ENCODE measurements at regions not wholly inside any gene's neighbourhood (a gene's known extent, or its start where the extent isn't known, plus 50 kb on each side); places are given as distances from the start of the nearest gene placed in this dataset.

DNA sequence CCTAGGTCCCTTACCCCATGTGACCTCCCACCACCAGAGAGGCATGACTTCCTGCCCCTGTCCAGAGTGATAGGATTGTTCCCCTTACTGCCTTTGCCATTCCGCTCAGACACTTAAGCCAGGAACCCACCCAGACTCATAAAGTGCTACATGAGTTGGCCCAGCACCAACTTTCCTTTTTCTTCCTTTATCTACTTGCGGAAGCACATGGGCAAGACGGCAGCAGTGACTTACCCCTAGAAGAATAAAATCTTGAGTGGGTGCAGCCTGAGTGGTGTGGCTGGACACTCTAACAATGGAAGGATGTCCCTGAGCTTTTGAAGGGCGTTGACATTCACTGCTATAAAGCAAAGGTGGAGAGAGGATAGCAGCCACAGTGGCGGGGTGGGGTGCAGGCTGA is 100.1 kb downstream of the MAB21L3 start:
- CTCF ChIA-PET: no interaction called here
- Histone ChIP-seq H3K27me3 (replicated peaks; ENCODE audit: insufficient read depth, low read depth, low read length, poor library complexity) (no peaks in the 10 kb centered on the region), H3K27ac (ENCODE audit: low read depth, low read length, poor library complexity, severe bottlenecking) (no peak overlapping the region), H3K4me3 (ENCODE audit: low read depth, low read length, poor library complexity, severe bottlenecking) (no peak overlapping the region), H3K36me3 (ENCODE audit: insufficient read depth, low read length, poor library complexity, severe bottlenecking) (no peaks in the 10 kb centered on the region), H3K4me1 (ENCODE audit: insufficient read depth, low read length, poor library complexity, severe bottlenecking) (no peaks in the 10 kb centered on the region), H3K9me3 (ENCODE audit: low read depth, low read length, poor library complexity, severe bottlenecking) (no peaks in the 10 kb centered on the region)
- TF ChIP-seq CTCF (conservative IDR thresholded peaks at IDR 0.05; ENCODE audit: low read depth, low read length) (no peak), EZH2 (IDR thresholded peaks at IDR 0.05; ENCODE audit: borderline replicate concordance, low read depth, low read length, poor library complexity, severe bottlenecking) (no peak)
- DNase-seq (ENCODE audit: low spot score): no peak
- BruUV-seq (replicated peaks): no TSS peak
- POLR2A ChIA-PET (ENCODE audit: low non-redundant PET): no interaction called here
- intact Hi-C loops (cut with micrococcal nuclease; ENCODE audit: unreplicated experiment): no loop called here

- no peak overlapping the region for H3K27ac ChIP-seq (ENCODE audit: low read depth, low read length, poor library complexity, severe bottlenecking)
- peaks cover 7% of the 10 kb centered on the region for H3K4me1 ChIP-seq (ENCODE audit: insufficient read depth, low read length, poor library complexity, severe bottlenecking)
- no peak overlapping the region for H3K4me3 ChIP-seq (ENCODE audit: low read depth, low read length, poor library complexity, severe bottlenecking)
- no peaks in the 10 kb centered on the region for H3K36me3 ChIP-seq (ENCODE audit: insufficient read depth, low read length, poor library complexity, severe bottlenecking)
- POLR2A ChIA-PET (ENCODE audit: low non-redundant PET): no interaction called here
- H3K27me3 ChIP-seq (replicated peaks; ENCODE audit: insufficient read depth, low read depth, low read length, poor library complexity): no peaks in the 10 kb centered on the region
- CTCF ChIA-PET: interaction anchor here (0.6 kb wide), 1 partner anchor 108 kb away, joined by 7 read pairs; no protein-coding TSS in a partner anchor
- DNase-seq (ENCODE audit: low spot score): peak; percentile 46
- no TSS peak for BruUV-seq (replicated peaks)
- intact Hi-C loops (cut with micrococcal nuclease; ENCODE audit: unreplicated experiment): no loop called here
- TF ChIP-seq EZH2 (IDR thresholded peaks at IDR 0.05; ENCODE audit: borderline replicate concordance, low read depth, low read length, poor library complexity, severe bottlenecking) (no peak), CTCF (conservative IDR thresholded peaks at IDR 0.05; ENCODE audit: low read depth, low read length) (peak; percentile 40; the same call in 1 of the 2 replicates)
- no peaks in the 10 kb centered on the region for H3K9me3 ChIP-seq (ENCODE audit: low read depth, low read length, poor library complexity, severe bottlenecking)
Observed at GRCh38 chr1:116218922-116219321, 107.7 kb downstream of the MAB21L3 start.

GRCh38 chr1:116219651-116220434 is 108.6 kb downstream of the MAB21L3 start:
- DNase-seq (ENCODE audit: low spot score): no peak
- no peak for TF ChIP-seq EZH2 (IDR thresholded peaks at IDR 0.05; ENCODE audit: borderline replicate concordance, low read depth, low read length, poor library complexity, severe bottlenecking)
- TF ChIP-seq CTCF (conservative IDR thresholded peaks at IDR 0.05; ENCODE audit: low read depth, low read length): no peak
- Histone ChIP-seq H3K27me3 (replicated peaks; ENCODE audit: insufficient read depth, low read depth, low read length, poor library complexity) (no peaks in the 10 kb centered on the region), H3K4me3 (ENCODE audit: low read depth, low read length, poor library complexity, severe bottlenecking) (no peak overlapping the region), H3K27ac (ENCODE audit: low read depth, low read length, poor library complexity, severe bottlenecking) (no peak overlapping the region), H3K9me3 (ENCODE audit: low read depth, low read length, poor library complexity, severe bottlenecking) (no peaks in the 10 kb centered on the region), H3K4me1 (ENCODE audit: insufficient read depth, low read length, poor library complexity, severe bottlenecking) (peaks cover 12% of the 10 kb centered on the region), H3K36me3 (ENCODE audit: insufficient read depth, low read length, poor library complexity, severe bottlenecking) (no peaks in the 10 kb centered on the region)
- BruUV-seq (replicated peaks): no TSS peak
- POLR2A ChIA-PET (ENCODE audit: low non-redundant PET): no interaction called here
- CTCF ChIA-PET: interaction anchor here (0.5 kb wide), 1 partner anchor 136 kb away, joined by 4 read pairs; no protein-coding TSS in a partner anchor
- intact Hi-C loops (cut with micrococcal nuclease; ENCODE audit: unreplicated experiment): no loop called here
